Activated CD4-positive, alpha-beta T cell treated with anti-CD3 and anti-CD28 coated beads, Interleukin-2, amount 50 U/mL, for 16 hours (primary cell): ENCODE measurements at regions not wholly inside any gene's neighbourhood (a gene's known extent, or its start where the extent isn't known, plus 50 kb on each side); places are given as distances from the start of the nearest gene placed in this dataset.
"Not testable (repeated sequence)": the region's sequence is repeated elsewhere in the genome, so short reads cannot be mapped to it uniquely, and the experiment has no call there.

Source experiments
- DNase-seq: peaks from one replicate; pipeline ENCODE4 v3.0.0-alpha.2; 2020

- no peak for DNase-seq
Measured at GRCh38 chr15:59830098-59830497, 141.0 kb upstream of the BNIP2 start.

DNA sequence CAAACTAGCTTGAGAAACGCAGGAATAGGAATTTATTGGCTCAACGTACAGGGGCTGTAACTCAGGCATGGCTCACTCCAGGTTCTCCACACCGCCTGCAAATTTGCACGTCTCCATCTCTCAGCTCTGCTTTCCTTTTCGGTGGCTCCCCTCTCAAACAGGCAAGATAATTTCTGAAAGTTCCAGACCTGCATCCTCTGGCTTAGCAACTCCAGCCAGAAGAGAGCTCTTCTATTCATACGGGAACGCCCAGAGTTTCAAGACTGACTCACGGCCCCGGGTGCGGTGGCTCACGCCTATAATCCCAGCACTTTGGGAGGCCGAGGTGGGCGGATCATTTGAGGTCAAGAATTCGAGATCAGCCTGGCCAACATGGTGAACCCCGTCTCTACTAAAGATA, 139.7 kb upstream of the BNIP2 start:
- DNase-seq = no peak

DNA sequence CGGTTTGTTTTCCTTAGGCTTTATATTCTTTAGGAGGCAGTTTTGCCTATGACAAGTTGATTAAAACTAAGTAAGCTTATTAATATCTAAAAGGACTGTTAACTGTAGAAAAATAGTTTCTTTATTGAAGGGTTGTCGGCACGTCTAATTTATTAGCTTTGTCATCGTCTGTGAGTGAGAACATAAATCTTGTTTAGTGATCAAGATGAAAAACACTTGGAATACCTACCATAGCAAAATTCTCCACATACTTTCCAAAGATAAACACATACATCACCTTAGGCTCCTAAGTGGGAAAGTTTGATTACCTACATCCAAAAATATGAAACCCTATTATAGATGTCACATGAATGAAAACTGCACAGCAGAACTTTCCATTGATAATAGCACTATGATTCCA, 139.1 kb upstream of the BNIP2 start:
- DNase-seq = no peak

DNA sequence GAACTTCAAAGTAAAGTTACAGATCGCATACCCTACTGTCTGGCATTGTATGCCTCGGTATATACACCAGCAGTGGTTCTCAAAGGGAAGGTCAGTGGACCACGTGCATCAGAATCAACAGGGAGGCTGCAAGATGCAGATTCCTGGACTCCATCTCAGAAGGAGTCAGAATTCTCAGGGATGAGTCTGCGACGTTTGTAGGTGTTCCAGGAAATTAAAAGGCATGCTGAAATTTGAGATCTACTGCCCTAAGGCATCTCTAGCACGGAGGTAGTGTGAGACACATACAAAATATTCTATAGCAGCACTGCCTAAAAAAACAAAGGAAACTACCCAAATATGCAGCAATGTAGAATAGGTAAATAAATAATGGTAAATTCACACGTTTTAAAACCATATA, 136.8 kb upstream of the BNIP2 start:
- no peak for DNase-seq

DNA sequence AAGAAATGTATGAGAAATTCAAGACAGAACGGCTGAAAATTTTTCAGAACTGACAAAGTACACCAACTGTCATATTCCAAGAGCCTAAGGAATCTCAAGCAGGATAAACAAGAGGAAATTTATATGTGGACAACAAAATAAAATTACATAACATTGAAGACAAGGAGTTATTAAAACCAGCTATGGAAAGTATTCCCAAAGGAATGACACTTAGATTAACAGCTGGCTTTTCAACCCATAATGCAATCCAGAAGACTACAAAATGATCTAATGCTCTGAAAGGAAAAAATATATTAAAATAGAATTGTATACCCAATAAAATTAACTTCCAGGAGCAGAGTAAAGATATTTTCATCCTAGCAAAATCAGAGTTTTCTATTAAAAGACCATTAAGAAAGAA, 132.2 kb upstream of the BNIP2 start:
- no peak for DNase-seq

DNA sequence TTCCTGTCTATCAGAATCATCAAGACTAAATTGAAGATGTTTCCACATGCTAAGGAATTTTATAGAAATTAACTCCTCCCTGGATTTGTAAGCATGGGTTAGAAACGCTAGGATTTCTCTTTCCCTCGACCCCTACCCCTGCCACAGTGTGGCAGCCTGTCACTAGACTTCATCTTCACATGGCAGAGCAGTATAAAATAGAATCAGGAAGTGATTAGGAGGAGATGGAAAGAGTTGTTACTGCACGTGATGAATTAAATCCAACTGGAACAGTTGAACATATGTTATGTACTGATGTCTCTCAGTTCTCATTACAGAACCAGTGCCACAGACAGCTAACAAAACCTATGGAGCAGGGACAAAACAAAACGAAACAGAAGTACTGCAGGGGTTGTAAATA, 130.0 kb upstream of the BNIP2 start:
- no peak for DNase-seq

DNA sequence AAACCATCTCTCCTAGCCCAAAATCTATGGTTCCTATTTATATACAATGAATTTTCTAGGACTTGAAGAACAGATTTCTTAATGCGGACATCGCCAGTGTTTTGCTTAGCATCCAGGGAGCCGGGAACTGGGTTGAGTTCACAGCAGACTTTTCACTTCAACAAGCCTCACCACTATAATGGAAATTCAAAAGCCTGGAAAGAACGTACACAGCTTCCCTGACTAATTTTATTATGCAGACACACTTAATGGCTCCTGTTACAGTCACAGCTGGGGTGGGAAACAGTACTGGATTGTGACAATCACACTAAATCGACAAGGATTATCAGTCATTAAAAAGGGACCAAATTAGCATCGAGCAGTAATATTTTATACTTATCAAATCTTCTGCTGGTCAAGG, 129.2 kb upstream of the BNIP2 start:
- DNase-seq = no peak

- DNase-seq = no peak
Measured at GRCh38 chr15:59817834-59818233, 128.7 kb upstream of the BNIP2 start.

GRCh38 chr15:59817053-59817452, 127.9 kb upstream of the BNIP2 start:
- DNase-seq = no peak

DNA sequence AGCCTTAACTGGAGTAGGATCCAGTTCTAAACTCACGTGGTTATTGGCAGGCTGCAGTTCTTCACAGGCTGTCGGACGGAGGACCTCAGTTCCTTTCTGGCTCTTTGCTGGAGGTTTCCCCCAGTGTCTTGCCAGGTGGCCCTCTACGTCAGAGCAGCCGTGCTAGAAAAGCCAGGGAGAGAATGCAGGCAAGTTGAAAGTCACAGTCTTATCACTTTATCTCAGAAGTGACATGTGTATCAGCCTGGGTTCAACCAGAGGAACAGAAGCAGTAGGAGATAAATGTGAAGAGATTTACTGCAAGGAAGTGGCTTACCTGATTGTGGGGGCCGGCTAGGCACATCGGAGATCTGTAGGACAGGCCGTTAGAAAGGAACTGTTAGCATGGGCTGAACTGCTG, 125.3 kb upstream of the BNIP2 start:
- no peak for DNase-seq

GRCh38 chr15:59812889-59813288, 123.8 kb upstream of the BNIP2 start:
- DNase-seq = no peak

DNA sequence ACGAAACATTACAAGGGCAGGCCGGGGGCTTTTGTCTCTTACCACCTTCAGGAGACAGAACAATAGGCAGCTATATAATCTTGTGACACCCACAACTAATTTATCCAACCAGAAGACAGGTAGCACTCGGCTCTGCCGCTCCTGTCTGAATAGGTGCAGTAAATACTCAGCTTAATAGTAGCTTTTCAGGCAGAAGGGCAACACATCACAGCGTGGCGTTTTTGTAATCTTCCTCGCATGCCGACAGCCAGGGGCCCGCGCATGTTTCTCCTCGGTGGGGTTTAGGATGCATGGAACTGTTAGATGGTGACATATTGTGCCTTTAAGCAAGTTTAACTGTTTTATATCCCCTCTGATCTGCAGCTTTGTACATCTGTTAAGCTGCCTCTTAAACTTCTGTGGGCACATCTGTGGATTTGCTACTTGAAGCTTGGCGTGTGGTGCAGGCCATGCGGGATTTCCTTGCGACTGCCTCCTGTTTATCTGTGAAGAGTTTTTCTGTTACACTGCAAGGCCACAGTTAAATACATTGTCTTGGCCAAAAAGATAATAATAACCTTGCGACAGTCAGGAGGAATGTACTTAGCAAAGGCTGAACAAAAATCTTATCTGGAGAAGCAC, 123.2 kb upstream of the BNIP2 start:
- no peak for DNase-seq

GRCh38 chr15:59803293-59803966, 114.3 kb upstream of the BNIP2 start:
- peak; percentile 27 for DNase-seq

GRCh38 chr15:59801649-59802048, 112.5 kb upstream of the BNIP2 start:
- DNase-seq = no peak

- no peak for DNase-seq
Measured at GRCh38 chr15:59798605-59798917, 109.4 kb upstream of the BNIP2 start.

- DNase-seq = peak; percentile 62
Measured at GRCh38 chr15:59797756-59798604, 108.9 kb upstream of the BNIP2 start.

DNA sequence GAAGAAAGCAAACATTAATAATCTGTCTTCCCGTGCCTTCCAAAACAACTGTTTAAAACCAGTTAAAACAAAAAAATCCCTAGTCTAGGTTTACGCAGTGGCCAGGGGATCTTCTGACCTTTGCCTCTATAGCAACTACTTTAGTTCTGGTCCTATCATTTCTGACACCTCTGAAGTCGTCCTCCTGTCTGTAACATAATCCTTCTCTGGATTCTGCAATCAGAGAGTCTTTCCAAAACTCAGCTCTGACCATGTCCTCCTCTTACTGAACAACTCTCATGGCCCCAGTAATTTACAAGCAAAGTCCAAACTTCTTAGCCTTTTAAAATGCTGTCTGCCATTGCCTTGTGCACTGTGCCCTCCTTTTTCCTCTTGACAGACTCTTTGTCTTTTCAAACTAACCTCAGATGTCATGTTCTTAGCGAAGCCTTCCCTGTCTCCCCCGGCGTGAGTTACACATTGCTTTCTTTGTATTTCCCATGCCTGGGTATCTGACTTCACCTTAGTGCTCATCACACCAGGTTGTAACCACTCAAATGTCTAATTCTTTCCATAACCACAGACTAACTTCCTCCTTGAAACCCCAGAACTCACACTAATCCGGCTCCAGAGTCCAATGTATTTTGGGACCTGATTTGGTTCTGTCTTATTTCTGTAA, 105.2 kb upstream of the BNIP2 start:
- DNase-seq = peak; percentile 8

- DNase-seq = no peak
Measured at GRCh38 chr15:59792359-59792758, 103.2 kb upstream of the BNIP2 start.

- no peak for DNase-seq
Measured at GRCh38 chr15:59791755-59792154, 102.6 kb upstream of the BNIP2 start.

DNA sequence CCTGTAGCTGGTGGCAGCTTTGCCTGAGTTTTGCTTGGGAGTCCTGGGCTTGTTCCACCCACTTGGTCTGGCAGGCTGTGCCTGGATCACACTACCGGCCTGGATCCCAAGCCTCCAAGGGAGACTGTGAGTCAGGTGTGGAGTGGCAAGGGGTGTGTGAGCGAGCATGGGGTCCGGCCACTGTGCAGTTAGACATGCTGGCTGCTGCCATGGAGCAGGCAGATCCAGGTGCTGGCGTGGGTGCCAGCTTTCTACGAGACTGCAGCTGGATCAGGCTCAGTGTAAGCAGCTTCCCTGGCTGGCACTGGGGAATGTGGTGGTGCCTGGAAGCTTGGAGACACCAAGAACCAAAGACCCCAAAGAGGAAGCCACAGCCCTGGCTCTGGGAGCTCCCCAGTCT, 102.0 kb upstream of the BNIP2 start:
- no peak for DNase-seq

DNA sequence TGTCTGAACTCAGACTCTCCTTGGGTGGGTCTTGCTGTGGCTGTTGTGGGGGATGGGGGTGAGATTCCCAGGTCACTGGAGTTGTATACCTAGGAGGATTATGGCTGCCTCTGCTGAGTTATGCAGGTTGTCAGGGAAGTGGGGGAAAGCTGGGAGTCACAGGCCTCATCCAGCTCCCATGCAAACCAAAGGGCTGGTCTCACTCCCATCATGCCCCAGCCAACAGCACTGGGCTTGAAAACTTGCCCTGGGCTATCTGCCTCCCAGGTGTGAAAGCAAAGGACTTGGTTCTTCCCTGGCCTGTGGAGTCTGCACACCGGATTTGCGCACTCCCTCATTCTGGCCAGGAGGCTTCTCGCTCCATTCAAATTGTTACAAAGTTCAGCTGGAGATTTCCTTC, 97.3 kb upstream of the BNIP2 start:
- DNase-seq = not testable (repeated sequence)

DNA sequence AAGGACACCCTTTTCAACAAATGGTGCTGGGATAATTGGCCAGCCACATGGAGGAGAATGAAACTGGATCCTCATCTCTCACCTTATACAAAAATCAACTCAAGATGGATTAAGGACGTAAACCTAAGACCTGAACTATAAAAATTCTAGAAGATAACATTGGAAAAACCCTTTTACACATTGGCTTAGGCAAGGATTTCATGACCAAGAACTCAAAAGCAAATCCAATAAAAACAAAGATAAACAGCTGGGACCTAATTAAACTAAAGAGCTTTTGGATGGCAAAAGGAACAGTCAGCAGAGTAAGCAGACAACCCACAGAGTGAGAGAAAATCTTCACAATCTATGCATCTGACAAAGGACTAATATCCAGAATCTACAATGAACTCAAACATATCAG, 96.9 kb upstream of the BNIP2 start:
- DNase-seq = not testable (repeated sequence)

GRCh38 chr15:59783774-59784520, 94.8 kb upstream of the BNIP2 start:
- DNase-seq = not testable (repeated sequence)
